OCI-LY7 (cell line): ENCODE measurements at regions not wholly inside any gene's neighbourhood (a gene's known extent, or its start where the extent isn't known, plus 50 kb on each side); places are given as distances from the start of the nearest gene placed in this dataset.

ENCODE experiments used
- BruUV-seq: library from RNA; stranded (reverse); fragments of 400-500 nt; replicated peaks from 2 replicates; lab custom pipeline; 2021; lab: Mats Ljungman, UMichigan
- CTCF ChIA-PET: fragments of 300-600 bp; sonication (Branson Sonifier 250); formaldehyde crosslinking; loops from one replicate; lab custom pipeline; 2022; ENCODE audit warnings: antibody characterized with exemption; ENCODE audit not compliant: unreplicated experiment; lab: Charles Lee
- POLR2A ChIA-PET: fragments of 300-600 bp; sonication (Branson Sonifier 250); formaldehyde crosslinking; loops from one replicate; lab custom pipeline; 2022; ENCODE audit warnings: antibody characterized with exemption; lab: Charles Lee
- DNase-seq: peaks from one replicate; pipeline ENCODE4 v3.0.0-alpha.2; 2015; ENCODE audit warnings: low spot score
- H2AFZ ChIP-seq: fragments of 200-600 bp; sonication (generic), shearing (Covaris generic); 2 replicates; pipeline ENCODE4 v1.6.1; 2014; ENCODE audit warnings: mild to moderate bottlenecking, antibody characterized with exemption, low read length, moderate library complexity
- H3K27ac ChIP-seq: fragments of 200-600 bp; sonication (generic); 2 replicates; pipeline ENCODE4 v1.5.1; 2014; ENCODE audit warnings: mixed run types, low read depth, mild to moderate bottlenecking, moderate library complexity, low read length, inconsistent platforms; ENCODE audit not compliant: poor library complexity, severe bottlenecking
- H3K36me3 ChIP-seq: fragments of 200-600 bp; sonication (generic); 2 replicates; pipeline ENCODE4 v1.6.1; 2014; ENCODE audit warnings: mild to moderate bottlenecking, antibody characterized with exemption, low read length, moderate library complexity, mixed read lengths; ENCODE audit not compliant: insufficient read depth
- H3K4me1 ChIP-seq: fragments of 200-600 bp; sonication (generic); 2 replicates; pipeline ENCODE4 v1.5.1; 2014; ENCODE audit warnings: mild to moderate bottlenecking, low read length; ENCODE audit not compliant: insufficient read depth, poor library complexity, severe bottlenecking
- H3K4me2 ChIP-seq: fragments of 200-600 bp; sonication (generic); 2 replicates; pipeline ENCODE4 v1.6.1; 2014; ENCODE audit warnings: mild to moderate bottlenecking, low read length
- H3K4me3 ChIP-seq: fragments of 200-600 bp; sonication (generic); 2 replicates; pipeline ENCODE4 v1.5.1; 2014; ENCODE audit warnings: mild to moderate bottlenecking, low read depth, low read length; ENCODE audit not compliant: poor library complexity, severe bottlenecking
- H3K79me2 ChIP-seq: fragments of 200-600 bp; sonication (generic); 2 replicates; pipeline ENCODE4 v1.6.1; 2016; ENCODE audit warnings: low read depth, mild to moderate bottlenecking, low read length, moderate library complexity, mixed read lengths; ENCODE audit not compliant: insufficient read depth
- H3K9me2 ChIP-seq: fragments of 200-600 bp; sonication (generic); 2 replicates; pipeline ENCODE4 v1.6.1; 2016; ENCODE audit warnings: mild to moderate bottlenecking, low read length, mixed read lengths; ENCODE audit not compliant: insufficient read depth
- H3K9me3 ChIP-seq: fragments of 200-600 bp; sonication (generic); 2 replicates; pipeline ENCODE4 v1.6.1; 2014; ENCODE audit warnings: mild to moderate bottlenecking, mixed run types, low read length, mixed read lengths
- H4K20me1 ChIP-seq: fragments of 200-600 bp; sonication (generic); 2 replicates; pipeline ENCODE4 v1.6.1; 2014; ENCODE audit warnings: mild to moderate bottlenecking, antibody characterized with exemption, low read length, moderate library complexity, mixed read lengths; ENCODE audit not compliant: insufficient read depth
- CTCF ChIP-seq: fragments of 200-600 bp; sonication (generic); conservative IDR thresholded peaks from 2 replicates; pipeline ENCODE4 v1.5.1; 2014; ENCODE audit warnings: mild to moderate bottlenecking, antibody characterized with exemption, low read length, moderate library complexity, mixed read lengths
- EZH2phosphoT487 ChIP-seq: fragments of 200-600 bp; sonication (generic); IDR thresholded peaks from 2 replicates; pipeline ENCODE4 v1.6.1; 2018; ENCODE audit warnings: low read depth, borderline replicate concordance, mild to moderate bottlenecking, mixed run types, antibody characterized with exemption, low read length, moderate library complexity, mixed read lengths
- intact Hi-C: fragments of 100-400 bp; cut with micrococcal nuclease; formaldehyde crosslinking; loops from one replicate; pipeline ENCODE4 v1.10.0; 2022; ENCODE audit not compliant: unreplicated experiment

- H3K9me2 ChIP-seq = no peaks in the 10 kb centered on the region
- DNase-seq = no peak
- H3K79me2 ChIP-seq = no peaks in the 10 kb centered on the region
- H3K4me3 ChIP-seq = no peak overlapping the region
- no peak overlapping the region for H2AFZ ChIP-seq
- no peaks in the 10 kb centered on the region for H4K20me1 ChIP-seq
- no TSS peak for BruUV-seq
- ChIA-PET POLR2A (no interaction called here), CTCF (no interaction called here)
- H3K9me3 ChIP-seq = no peaks in the 10 kb centered on the region
- no peaks in the 10 kb centered on the region for H3K36me3 ChIP-seq
- H3K4me1 ChIP-seq = no peaks in the 10 kb centered on the region
- intact Hi-C loops = no loop called here
- H3K27ac ChIP-seq = no peak overlapping the region
- no peak overlapping the region for H3K4me2 ChIP-seq
- TF ChIP-seq CTCF (no peak), EZH2phosphoT487 (no peak)
Measured at GRCh38 chr3:3578718-3579117, 220.5 kb upstream of the LRRN1 start.

- ChIA-PET POLR2A (no interaction called here), CTCF (no interaction called here)
- Histone ChIP-seq H3K79me2 (no peaks in the 10 kb centered on the region), H3K27ac (no peak overlapping the region), H3K36me3 (no peaks in the 10 kb centered on the region), H3K4me2 (no peak overlapping the region), H3K9me3 (no peaks in the 10 kb centered on the region), H3K4me1 (no peaks in the 10 kb centered on the region), H3K4me3 (no peak overlapping the region), H3K9me2 (no peaks in the 10 kb centered on the region), H2AFZ (no peak overlapping the region), H4K20me1 (no peaks in the 10 kb centered on the region)
- TF ChIP-seq CTCF = no peak
- no peak for TF ChIP-seq EZH2phosphoT487
- intact Hi-C loops = no loop called here
- no TSS peak for BruUV-seq
- DNase-seq = no peak
Measured at GRCh38 chr3:3577823-3578222, 221.4 kb upstream of the LRRN1 start.

GRCh38 chr3:3573341-3573740 is 225.9 kb upstream of the LRRN1 start:
- DNase-seq = no peak
- no peak overlapping the region for H3K27ac ChIP-seq
- no peaks in the 10 kb centered on the region for H3K79me2 ChIP-seq
- no peaks in the 10 kb centered on the region for H3K4me1 ChIP-seq
- CTCF ChIA-PET = no interaction called here
- no peaks in the 10 kb centered on the region for H4K20me1 ChIP-seq
- H3K4me2 ChIP-seq = no peak overlapping the region
- H3K9me3 ChIP-seq = no peaks in the 10 kb centered on the region
- no peaks in the 10 kb centered on the region for H3K9me2 ChIP-seq
- TF ChIP-seq CTCF = no peak
- TF ChIP-seq EZH2phosphoT487 = no peak
- H3K4me3 ChIP-seq = no peak overlapping the region
- POLR2A ChIA-PET = no interaction called here
- no peaks in the 10 kb centered on the region for H3K36me3 ChIP-seq
- no TSS peak for BruUV-seq
- H2AFZ ChIP-seq = no peak overlapping the region
- intact Hi-C loops = no loop called here
